HG03196 (cell line): ENCODE measurements at regions not wholly inside any gene's neighbourhood (a gene's known extent, or its start where the extent isn't known, plus 50 kb on each side); places are given as distances from the start of the nearest gene placed in this dataset.

Experiments
- ATAC-seq: cut with Tn5 transposase; IDR thresholded peaks from one replicate; pipeline ENCODE4 v1.9.1; 2021; ENCODE audit not compliant: unreplicated experiment

GRCh38 chr9:86731511-86732063, 215.7 kb downstream of the GAS1 start:
- ATAC-seq: no peak

GRCh38 chr9:86730163-86730928, 217.0 kb downstream of the GAS1 start:
- ATAC-seq: no peak

GRCh38 chr9:86724529-86724928, 222.8 kb downstream of the GAS1 start:
- ATAC-seq: no peak

- no peak for ATAC-seq
Observed at GRCh38 chr9:86723346-86723745, 224.0 kb downstream of the GAS1 start.

GRCh38 chr9:86722706-86723075, 224.6 kb downstream of the GAS1 start:
- no peak for ATAC-seq

- ATAC-seq: no peak
Observed at GRCh38 chr9:86721843-86722705, 225.2 kb downstream of the GAS1 start.

- no peak for ATAC-seq
Observed at GRCh38 chr9:86721226-86721781, 226.0 kb downstream of the GAS1 start.

- ATAC-seq: no peak
Observed at GRCh38 chr9:86720639-86721225, 226.6 kb downstream of the GAS1 start.

GRCh38 chr9:86718388-86719049, 228.8 kb downstream of the GAS1 start:
- ATAC-seq: no peak

- no peak for ATAC-seq
Observed at GRCh38 chr9:86716326-86716922, 230.9 kb downstream of the GAS1 start.

GRCh38 chr9:86714999-86715398, 232.3 kb downstream of the GAS1 start:
- ATAC-seq: no peak

GRCh38 chr9:86713970-86714369, 233.3 kb downstream of the GAS1 start:
- ATAC-seq: no peak

GRCh38 chr9:86713470-86713869, 233.8 kb downstream of the GAS1 start:
- ATAC-seq: no peak

GRCh38 chr9:86708918-86709835, 238.1 kb downstream of the GAS1 start:
- no peak for ATAC-seq

- ATAC-seq: no peak
Observed at GRCh38 chr9:86707932-86708510, 239.3 kb downstream of the GAS1 start.

GRCh38 chr9:86706391-86706790, 240.9 kb downstream of the GAS1 start:
- no peak for ATAC-seq

- ATAC-seq: no peak
Observed at GRCh38 chr9:86705490-86705889, 241.8 kb downstream of the GAS1 start.

GRCh38 chr9:86703346-86703745, 244.0 kb downstream of the GAS1 start:
- ATAC-seq: no peak

GRCh38 chr9:86700629-86701028, 246.7 kb downstream of the GAS1 start:
- no peak for ATAC-seq
